H1 (cell line): ENCODE measurements at regions not wholly inside any gene's neighbourhood (a gene's known extent, or its start where the extent isn't known, plus 50 kb on each side); places are given as distances from the start of the nearest gene placed in this dataset.

Experiments
- CTCF ChIA-PET: fragments of 300-600 bp; sonication (Branson Sonifier 250); formaldehyde crosslinking; loops from one replicate; lab custom pipeline; 2021; ENCODE audit not compliant: partially characterized antibody; lab: Charles Lee
- POLR2A ChIA-PET: fragments of 300-600 bp; sonication (Branson Sonifier 250); formaldehyde crosslinking; loops from one replicate; lab custom pipeline; 2021; ENCODE audit warnings: inconsistent platforms; ENCODE audit not compliant: partially characterized antibody; lab: Charles Lee
- DNase-seq, 2 experiments: peaks; one replicate each; pipeline versions ENCODE4 v3.0.0 to v3.0.0-alpha.2; 2010 to 2022; ENCODE audit warnings: low spot score in 2 of 2, low read depth in 1 of 2, mixed read lengths in 1 of 2
- FAIRE-seq: peaks from 2 replicates; lab custom pipeline; 2011; peaks lifted over from hg19 to GRCh38; lab: Jason Lieb, UNC
- H2AFZ ChIP-seq: 2 replicates; pipeline ENCODE4 v1.8.1; 2012; ENCODE audit warnings: low read length, inconsistent platforms
- H2AK5ac ChIP-seq: 2 replicates; pipeline ENCODE4 v1.6.1; 2013; ENCODE audit warnings: low read depth, low read length
- H2BK120ac ChIP-seq: replicated peaks from 2 replicates; pipeline ENCODE3; 2013; ENCODE audit warnings: low read depth, low read length, inconsistent platforms
- H2BK12ac ChIP-seq: 2 replicates; pipeline ENCODE4 v1.6.1; 2013; ENCODE audit warnings: low read depth, low read length
- H2BK15ac ChIP-seq: 2 replicates; pipeline ENCODE4 v1.6.1; 2013; ENCODE audit warnings: low read length
- H2BK20ac ChIP-seq: 2 replicates; pipeline ENCODE4 v1.6.1; 2013; ENCODE audit warnings: low read length
- H2BK5ac ChIP-seq: 2 replicates; pipeline ENCODE4 v1.6.1; 2013; ENCODE audit warnings: low read depth, low read length
- H3K14ac ChIP-seq: 2 replicates; pipeline ENCODE4 v1.6.1; 2013; ENCODE audit warnings: inconsistent platforms; ENCODE audit not compliant: insufficient read length
- H3K18ac ChIP-seq: 2 replicates; pipeline ENCODE4 v1.6.1; 2013; ENCODE audit warnings: low read length; ENCODE audit errors: extremely low read depth
- H3K23ac ChIP-seq: 2 replicates; pipeline ENCODE4 v1.6.1; 2013; ENCODE audit warnings: inconsistent platforms; ENCODE audit not compliant: insufficient read length
- H3K23me2 ChIP-seq: 2 replicates; pipeline ENCODE4 v1.6.1; 2013; ENCODE audit warnings: low read depth, low read length
- H3K27ac ChIP-seq: 2 replicates; pipeline ENCODE4 v1.6.1; 2011; ENCODE audit warnings: low read depth, low read length, inconsistent platforms
- H3K27me3 ChIP-seq, 4 experiments: replicated peaks in 1 of 4; 1 replicate in 1 of 4; 2 replicates in 3 of 4; pipeline versions ENCODE4 v1.6.1 to v1.8.1; 2011 to 2013; ENCODE audit warnings: low read length in 3 of 4, mild to moderate bottlenecking in 3 of 4, inconsistent platforms in 2 of 4, mixed read lengths in 2 of 4, moderate library complexity in 1 of 4; ENCODE audit not compliant: control insufficient read depth in 3 of 4, insufficient read depth in 3 of 4; ENCODE audit errors: extremely low read depth in 1 of 4
- H3K36me3 ChIP-seq, 4 experiments: 2 replicates each; pipeline versions ENCODE4 v1.6.1 to v1.8.1; 2011 to 2013; ENCODE audit warnings: mild to moderate bottlenecking in 4 of 4, low read length in 3 of 4, moderate library complexity in 2 of 4, control low read depth in 1 of 4, inconsistent platforms in 1 of 4; ENCODE audit not compliant: insufficient read depth in 4 of 4, control insufficient read depth in 2 of 4
- H3K4ac ChIP-seq: replicated peaks from 2 replicates; pipeline ENCODE3; 2013; ENCODE audit warnings: low read length, low read depth, mixed read lengths, inconsistent platforms; ENCODE audit not compliant: insufficient read length
- H3K4me1 ChIP-seq, 4 experiments: replicated peaks in 1 of 4; 1 replicate in 1 of 4; 2 replicates in 3 of 4; pipeline versions ENCODE4 v1.6.1 to v1.8.1; 2011 to 2013; ENCODE audit warnings: low read length in 3 of 4, inconsistent platforms in 2 of 4, mixed read lengths in 1 of 4; ENCODE audit not compliant: insufficient read depth in 4 of 4, control insufficient read depth in 3 of 4
- H3K4me2 ChIP-seq, 2 experiments: 2 replicates each; pipeline versions ENCODE4 v1.6.1 to v1.8.1; 2011 to 2013; ENCODE audit warnings: low read depth in 2 of 2, low read length in 2 of 2, control low read depth in 1 of 2, inconsistent platforms in 1 of 2, mild to moderate bottlenecking in 1 of 2; ENCODE audit not compliant: insufficient read depth in 1 of 2
- H3K4me3 ChIP-seq, 4 experiments: fragments of 200-600, 300-600 bp in 1 of 4; sonication (generic), shearing (Covaris generic), sonication (Bioruptor Twin) in 1 of 4; 2 replicates each; pipeline versions ENCODE4 v1.5.1 to v1.8.1; 2011 to 2016; ENCODE audit warnings: low read length in 4 of 4, low read depth in 3 of 4, control low read depth in 2 of 4, inconsistent platforms in 2 of 4, mild to moderate bottlenecking in 2 of 4, mixed read lengths in 1 of 4, moderate library complexity in 1 of 4; ENCODE audit not compliant: insufficient read depth in 2 of 4; ENCODE audit errors: extremely low read depth in 1 of 4
- H3K56ac ChIP-seq: replicated peaks from 2 replicates; pipeline ENCODE3; 2013; ENCODE audit warnings: low read depth, mild to moderate bottlenecking, mixed read lengths, low read length, inconsistent platforms; ENCODE audit not compliant: insufficient read length
- H3K79me1 ChIP-seq: 2 replicates; pipeline ENCODE4 v1.6.1; 2013; ENCODE audit warnings: low read depth, low read length, control low read depth
- H3K79me2 ChIP-seq, 2 experiments: 2 replicates each; pipeline versions ENCODE4 v1.6.1 to v1.8.1; 2012 to 2013; ENCODE audit warnings: low read length in 2 of 2, mild to moderate bottlenecking in 2 of 2, inconsistent platforms in 1 of 2; ENCODE audit not compliant: insufficient read depth in 2 of 2, control insufficient read depth in 1 of 2
- H3K9ac ChIP-seq, 4 experiments: replicated peaks in 1 of 4; 1 replicate in 1 of 4; 2 replicates in 3 of 4; pipeline versions ENCODE4 v1.6.1 to v1.8.1; 2011 to 2013; ENCODE audit warnings: low read depth in 3 of 4, low read length in 3 of 4, control low read depth in 2 of 4, mild to moderate bottlenecking in 2 of 4, moderate library complexity in 2 of 4, inconsistent platforms in 1 of 4; ENCODE audit errors: extremely low read depth in 1 of 4
- H3K9me3 ChIP-seq, 2 experiments: 2 replicates each; pipeline versions ENCODE4 v1.6.1 to v1.8.1; 2012 to 2013; ENCODE audit warnings: mild to moderate bottlenecking in 2 of 2, moderate library complexity in 2 of 2, control low read depth in 1 of 2, inconsistent platforms in 1 of 2, low read depth in 1 of 2, low read length in 1 of 2, mixed read lengths in 1 of 2; ENCODE audit not compliant: insufficient read depth in 2 of 2
- H4K20me1 ChIP-seq, 2 experiments: replicated peaks in 1 of 2; 2 replicates each; pipeline versions ENCODE3 to v1.8.1; 2011 to 2013; ENCODE audit warnings: inconsistent platforms in 2 of 2, low read length in 2 of 2, mild to moderate bottlenecking in 1 of 2; ENCODE audit not compliant: insufficient read depth in 2 of 2, control insufficient read depth in 1 of 2
- H4K5ac ChIP-seq: 2 replicates; pipeline ENCODE4 v1.6.1; 2013; ENCODE audit warnings: low read length, low read depth, mixed read lengths, inconsistent platforms; ENCODE audit not compliant: insufficient read length
- H4K8ac ChIP-seq: 2 replicates; pipeline ENCODE4 v1.8.0; 2013; ENCODE audit warnings: mild to moderate bottlenecking, moderate library complexity, low read length, inconsistent platforms; ENCODE audit not compliant: insufficient read depth; ENCODE audit errors: extremely low read depth
- H4K91ac ChIP-seq: replicated peaks from 2 replicates; pipeline ENCODE3; 2013; ENCODE audit warnings: low read length, mixed read lengths, inconsistent platforms; ENCODE audit not compliant: insufficient read length
- BACH1 ChIP-seq: IDR thresholded peaks from 2 replicates; pipeline ENCODE4 v1.6.1; 2012; ENCODE audit warnings: low read length, improper control_type of control experiment
- JUN ChIP-seq: IDR thresholded peaks from 2 replicates; pipeline ENCODE4 v1.6.1; 2011; ENCODE audit warnings: low read depth, mild to moderate bottlenecking, improper control_type of control experiment, low read length
- KDM4A ChIP-seq: IDR thresholded peaks from one replicate; pipeline ENCODE4 v1.7.1; 2012; ENCODE audit warnings: low read depth, mild to moderate bottlenecking, moderate library complexity, low read length, inconsistent platforms; ENCODE audit not compliant: severe bottlenecking
- MAFK ChIP-seq: IDR thresholded peaks from 2 replicates; pipeline ENCODE4 v1.6.1; 2012; ENCODE audit warnings: low read depth, mild to moderate bottlenecking, improper control_type of control experiment, low read length
- NANOG ChIP-seq: IDR thresholded peaks from 2 replicates; pipeline ENCODE4 v1.6.1; 2011; ENCODE audit warnings: low read length, low read depth, mild to moderate bottlenecking, inconsistent platforms; ENCODE audit not compliant: insufficient read depth, poor library complexity, severe bottlenecking
- RFX5 ChIP-seq: IDR thresholded peaks from 2 replicates; pipeline ENCODE4 v1.6.1; 2011; ENCODE audit warnings: low read depth, low read length, improper control_type of control experiment, borderline replicate concordance
- SUZ12 ChIP-seq: fragments of 200-600 bp; sonication (generic); IDR thresholded peaks from 2 replicates; pipeline ENCODE4 v1.6.1; 2012; ENCODE audit warnings: mild to moderate bottlenecking, inconsistent platforms, low read length, moderate library complexity, mixed read lengths
- TAF7 ChIP-seq: optimal IDR thresholded peaks from 2 replicates; pipeline ENCODE3; 2011; ENCODE audit warnings: low read depth, mild to moderate bottlenecking, inconsistent platforms, low read length, moderate library complexity, borderline replicate concordance
- ZNF274 ChIP-seq: IDR thresholded peaks from 2 replicates; pipeline ENCODE4 v1.7.0; 2012; ENCODE audit warnings: low read length, borderline replicate concordance; ENCODE audit errors: extremely low read depth
- WGBS, 2 experiments: shearing (Covaris generic) in 1 of 2; methylation state at CpG; one replicate each; pipeline versions ENCODE4 v1.1.6 to v1.1.7; 2013 to 2015; ENCODE audit warnings: low lambda C conversion rate in 2 of 2, mixed read lengths in 2 of 2, inconsistent platforms in 1 of 2, low coverage in 1 of 2, missing lambda C conversion rate in 1 of 2; ENCODE audit not compliant: insufficient replicate concordance in 2 of 2, insufficient coverage in 1 of 2, insufficient read length in 1 of 2; ENCODE audit errors: extremely low coverage in 1 of 2, missing lambda C conversion rate in 1 of 2; 5-methylcytosine and 5-hydroxymethylcytosine counted together

DNA sequence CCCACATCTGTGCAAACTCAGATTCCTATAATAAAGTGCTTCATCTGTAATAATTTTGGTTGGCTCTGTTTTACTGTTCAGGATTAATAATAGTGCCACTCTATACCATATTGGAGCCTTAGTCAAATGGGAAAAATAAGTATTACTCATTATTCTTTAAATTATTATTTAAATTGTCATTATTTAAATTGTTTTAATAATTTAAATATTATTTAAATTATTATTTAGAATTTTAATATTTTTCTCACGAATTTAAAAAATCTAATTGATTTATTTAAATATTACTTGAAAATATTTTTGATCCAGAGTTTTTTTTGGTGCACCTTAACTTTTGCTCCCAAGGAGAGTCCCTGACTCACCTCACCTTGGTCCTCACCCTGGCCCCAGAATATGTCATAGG is 245.7 kb upstream of the MDGA2 start:
- no peak overlapping the region for H3K4me2 ChIP-seq
- FAIRE-seq, result no peak
- POLR2A ChIA-PET, result no interaction called here
- TF ChIP-seq RFX5, result no peak
- no peak for TF ChIP-seq BACH1
- no peak for TF ChIP-seq ZNF274
- no peak for TF ChIP-seq SUZ12
- no peak for TF ChIP-seq KDM4A
- TF ChIP-seq TAF7, result no peak
- TF ChIP-seq JUN, result no peak
- no peak for TF ChIP-seq MAFK
- TF ChIP-seq NANOG, result no peak
- 34% methylated on average over 1 of the region's 1 CpG; no CpG with 5 or more reads in 1 of the 2 experiments for WGBS, 2 experiments
- no peak overlapping the region for H2BK120ac ChIP-seq
- DNase-seq, result no peak
- H3K23me2 ChIP-seq, result no peaks in the 10 kb centered on the region
- CTCF ChIA-PET, result interaction anchor here (1.0 to 1.3 kb wide), 2 partner anchors 8 to 35 kb away, joined by 3 read pairs; no protein-coding TSS in a partner anchor
- H3K4me3 ChIP-seq, result no peak overlapping the region
- no peak overlapping the region for H4K5ac ChIP-seq
- H3K36me3 ChIP-seq, result no peaks in the 10 kb centered on the region
- H3K79me1 ChIP-seq, result no peaks in the 10 kb centered on the region; the same call in 1 of the 2 replicates
- no peaks in the 10 kb centered on the region for H3K27me3 ChIP-seq
- H3K23ac ChIP-seq, result no peak overlapping the region
- no peak overlapping the region for H3K27ac ChIP-seq
- no peak overlapping the region for H3K56ac ChIP-seq
- no peaks in the 10 kb centered on the region for H3K9me3 ChIP-seq
- no peaks in the 10 kb centered on the region for H3K79me2 ChIP-seq
- no peak overlapping the region for H2AFZ ChIP-seq
- H3K4ac ChIP-seq, result no peak overlapping the region
- no peak overlapping the region for H2BK12ac ChIP-seq
- H2AK5ac ChIP-seq, result no peak overlapping the region
- no peak overlapping the region for H4K8ac ChIP-seq
- no peak overlapping the region for H2BK5ac ChIP-seq
- H3K14ac ChIP-seq, result no peak overlapping the region
- no peak overlapping the region for H4K91ac ChIP-seq
- no peak overlapping the region for H2BK20ac ChIP-seq
- no peaks in the 10 kb centered on the region for H3K4me1 ChIP-seq
- no peak overlapping the region for H3K9ac ChIP-seq
- H3K18ac ChIP-seq, result no peak overlapping the region
- no peaks in the 10 kb centered on the region for H4K20me1 ChIP-seq
- no peak overlapping the region for H2BK15ac ChIP-seq
